ENCODE measurements at regions not wholly inside any gene's neighbourhood (a gene's known extent, or its start where the extent isn't known, plus 50 kb on each side); places are given as distances from the start of the nearest gene placed in this dataset.

DNA sequence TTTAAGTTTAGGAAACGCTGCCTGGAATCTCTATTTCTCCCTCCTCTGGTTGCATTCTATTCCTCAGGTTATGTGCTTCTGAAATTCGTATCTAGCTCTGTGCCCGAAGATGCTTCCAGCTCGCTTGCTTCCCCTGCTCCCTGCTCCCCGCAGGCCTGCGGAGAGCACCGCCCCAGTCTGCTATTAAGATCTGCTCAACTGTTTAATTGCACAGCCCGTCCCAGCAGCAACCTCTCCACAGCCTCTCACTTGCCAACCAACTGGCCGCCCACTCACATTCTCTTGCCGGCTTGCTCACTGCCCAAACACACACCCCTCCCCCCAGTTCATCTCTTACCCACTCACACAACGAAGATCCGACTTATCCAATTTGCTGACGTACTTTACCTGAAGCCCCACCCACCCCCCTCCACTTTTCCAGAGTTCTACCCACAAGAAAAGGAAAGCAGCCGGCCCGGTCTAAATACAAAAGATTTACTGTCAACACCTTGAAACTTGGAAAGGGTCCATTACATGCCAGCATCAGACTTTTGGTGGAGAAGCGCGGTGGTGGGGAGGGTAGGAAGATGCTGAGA is 167.3 kb upstream of the KLF14 start:
- DNase-seq (ENCODE audit: low read depth): no peak
- TF ChIP-seq, protein P1, sequence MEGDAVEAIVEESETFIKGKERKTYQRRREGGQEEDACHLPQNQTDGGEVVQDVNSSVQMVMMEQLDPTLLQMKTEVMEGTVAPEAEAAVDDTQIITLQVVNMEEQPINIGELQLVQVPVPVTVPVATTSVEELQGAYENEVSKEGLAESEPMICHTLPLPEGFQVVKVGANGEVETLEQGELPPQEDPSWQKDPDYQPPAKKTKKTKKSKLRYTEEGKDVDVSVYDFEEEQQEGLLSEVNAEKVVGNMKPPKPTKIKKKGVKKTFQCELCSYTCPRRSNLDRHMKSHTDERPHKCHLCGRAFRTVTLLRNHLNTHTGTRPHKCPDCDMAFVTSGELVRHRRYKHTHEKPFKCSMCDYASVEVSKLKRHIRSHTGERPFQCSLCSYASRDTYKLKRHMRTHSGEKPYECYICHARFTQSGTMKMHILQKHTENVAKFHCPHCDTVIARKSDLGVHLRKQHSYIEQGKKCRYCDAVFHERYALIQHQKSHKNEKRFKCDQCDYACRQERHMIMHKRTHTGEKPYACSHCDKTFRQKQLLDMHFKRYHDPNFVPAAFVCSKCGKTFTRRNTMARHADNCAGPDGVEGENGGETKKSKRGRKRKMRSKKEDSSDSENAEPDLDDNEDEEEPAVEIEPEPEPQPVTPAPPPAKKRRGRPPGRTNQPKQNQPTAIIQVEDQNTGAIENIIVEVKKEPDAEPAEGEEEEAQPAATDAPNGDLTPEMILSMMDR (conservative IDR thresholded peaks at IDR 0.05; ENCODE audit: low read depth, low read length): no peak
- H3K4me3 ChIP-seq (ENCODE audit: low read depth, low read length): peak overlapping the region; percentile 17

GRCh38 chr7:130902755-130903357 is 168.8 kb upstream of the KLF14 start:
- TF ChIP-seq, protein P1 (conservative IDR thresholded peaks at IDR 0.05; ENCODE audit: low read depth, low read length): no peak
- H3K4me3 ChIP-seq (ENCODE audit: low read depth, low read length): no peak overlapping the region
- DNase-seq (ENCODE audit: low read depth): no peak

DNA sequence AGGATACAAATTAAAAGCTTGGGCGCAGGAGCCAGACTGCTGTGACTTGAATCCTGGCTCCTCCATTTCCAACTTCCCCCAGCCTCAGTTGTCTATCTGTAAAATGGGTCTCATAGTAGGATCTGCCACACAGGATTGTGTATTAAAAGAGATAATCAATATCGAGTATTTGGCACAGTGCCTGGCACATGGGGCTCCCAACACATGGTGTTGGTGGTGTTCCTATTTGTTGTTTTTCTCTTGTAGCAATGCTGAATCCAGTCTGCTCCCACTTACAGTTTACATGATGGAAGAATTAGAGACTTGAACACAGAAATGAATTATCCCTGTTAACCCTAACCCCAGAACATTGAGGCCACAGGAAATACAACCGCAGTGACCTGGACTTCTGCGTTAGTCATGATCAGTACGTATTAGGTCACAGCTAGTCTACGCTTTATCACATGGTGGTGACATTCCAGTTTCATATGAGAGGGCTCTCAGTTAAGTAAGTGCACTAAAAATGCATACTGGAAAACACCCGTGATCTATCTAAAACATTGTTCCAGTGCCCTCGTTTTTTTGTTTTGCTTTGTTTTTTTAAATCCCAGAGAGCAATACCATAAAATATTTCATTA is 169.5 kb upstream of the KLF14 start:
- no peak overlapping the region for H3K4me3 ChIP-seq (ENCODE audit: low read depth, low read length)
- TF ChIP-seq, protein P1 (conservative IDR thresholded peaks at IDR 0.05; ENCODE audit: low read depth, low read length): no peak
- peak; percentile 98 for DNase-seq (ENCODE audit: low read depth)

DNA sequence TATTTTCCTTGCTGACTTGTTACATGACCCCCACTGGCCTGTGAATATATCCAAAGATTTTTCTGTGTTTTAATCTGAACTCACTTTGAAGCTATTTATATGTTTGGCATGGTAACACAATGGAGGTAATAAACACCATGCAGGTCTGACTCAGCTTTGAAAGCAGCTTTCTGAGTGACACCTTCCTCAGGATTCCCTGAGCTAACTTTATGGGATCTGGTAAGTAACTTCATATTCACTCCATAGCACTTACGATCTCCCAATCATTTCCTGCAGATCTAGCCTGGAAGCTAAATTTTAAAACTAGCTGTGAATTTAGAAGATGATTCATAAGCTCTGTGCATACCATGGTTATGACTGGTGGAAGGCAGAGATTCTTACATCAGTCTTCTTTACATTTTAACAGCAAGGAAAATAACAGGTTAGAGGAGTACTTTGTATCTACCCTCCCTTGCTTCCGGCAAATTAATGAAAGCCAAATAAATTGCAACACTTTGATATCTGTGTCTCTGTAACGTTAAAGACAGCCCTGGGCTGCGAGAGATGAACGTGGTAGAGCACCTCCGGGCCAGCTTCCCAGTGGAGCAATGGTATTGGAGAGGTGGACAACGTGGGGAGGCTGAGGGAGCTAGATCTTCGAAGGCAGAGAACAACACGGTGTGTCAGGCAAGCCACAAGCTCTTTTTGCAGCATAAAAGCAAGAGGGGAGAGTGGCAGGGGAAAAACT is 170.2 kb upstream of the KLF14 start:
- no peak overlapping the region for H3K4me3 ChIP-seq (ENCODE audit: low read depth, low read length)
- TF ChIP-seq, protein P1 (conservative IDR thresholded peaks at IDR 0.05; ENCODE audit: low read depth, low read length): no peak
- peak; percentile 95 for DNase-seq (ENCODE audit: low read depth)

- TF ChIP-seq, protein P1 (conservative IDR thresholded peaks at IDR 0.05; ENCODE audit: low read depth, low read length): no peak
- peak overlapping the region; percentile 26 for H3K4me3 ChIP-seq (ENCODE audit: low read depth, low read length)
- DNase-seq (ENCODE audit: low read depth): no peak
Measured at GRCh38 chr7:130904792-130905191, 170.8 kb upstream of the KLF14 start.

- no peak for DNase-seq (ENCODE audit: low read depth)
- TF ChIP-seq, protein P1 (conservative IDR thresholded peaks at IDR 0.05; ENCODE audit: low read depth, low read length): no peak
- H3K4me3 ChIP-seq (ENCODE audit: low read depth, low read length): peak overlapping the region; percentile 17
Measured at GRCh38 chr7:130906575-130906974, 172.6 kb upstream of the KLF14 start.

Data from epithelial cell of proximal tubule (primary cell).